BJ (cell line): ENCODE measurements at regions not wholly inside any gene's neighbourhood (a gene's known extent, or its start where the extent isn't known, plus 50 kb on each side); places are given as distances from the start of the nearest gene placed in this dataset.

Source experiments
- CTCF ChIA-PET: fragments of 350-600 bp; formaldehyde crosslinking; extraction: SDS; loops from one replicate; lab custom pipeline; 2021; ENCODE audit warnings: antibody characterized with exemption, inconsistent platforms; lab: Yijun Ruan, JAX
- POLR2A ChIA-PET: fragments of 300-600 bp; sonication (Branson Sonifier 250); formaldehyde crosslinking; extraction: SDS; loops from one replicate; lab custom pipeline; 2021; ENCODE audit warnings: antibody characterized with exemption; lab: Charles Lee
- DNase-seq: peaks from one replicate; pipeline ENCODE4 v3.0.0-alpha.2; 2011; ENCODE audit warnings: low read depth
- H3K27me3 ChIP-seq: 2 replicates; pipeline ENCODE4 v1.6.0; 2011; ENCODE audit warnings: low read length; ENCODE audit not compliant: control insufficient read depth, insufficient read depth
- H3K36me3 ChIP-seq: 2 replicates; pipeline ENCODE4 v1.5.1; 2011; ENCODE audit warnings: low read length; ENCODE audit not compliant: control insufficient read depth, insufficient read depth
- H3K4me3 ChIP-seq: 2 replicates; pipeline ENCODE4 v1.5.1; 2011; ENCODE audit warnings: low read depth, mild to moderate bottlenecking, control low read depth, low read length
- TF ChIP-seq, protein P1 (sequence below): IDR thresholded peaks from 2 replicates; pipeline ENCODE4 v1.5.1; 2011; ENCODE audit warnings: low read depth, mild to moderate bottlenecking, control low read depth, inconsistent platforms, low read length, moderate library complexity; ENCODE audit not compliant: insufficient read depth

DNA sequence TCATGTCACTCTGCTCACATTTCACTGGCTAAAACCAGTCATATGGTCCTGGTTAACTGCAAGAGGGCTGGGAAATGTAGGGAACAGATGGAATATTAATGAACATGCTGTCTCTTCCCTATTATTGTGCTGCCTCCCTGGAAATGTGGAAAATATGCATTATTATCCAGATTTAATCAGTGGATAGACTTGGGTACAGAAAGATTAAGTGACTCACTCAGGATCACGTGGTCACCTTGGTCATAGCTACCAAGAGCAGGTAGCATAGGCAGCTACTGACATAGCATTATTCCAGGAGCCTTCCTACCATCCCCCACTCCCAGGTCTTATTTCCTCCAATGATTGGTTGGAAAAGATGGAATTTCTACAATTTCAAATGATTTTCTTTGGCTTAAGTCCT is 141.1 kb downstream of the HRH4 start:
- no peak for DNase-seq
- TF ChIP-seq, protein P1, sequence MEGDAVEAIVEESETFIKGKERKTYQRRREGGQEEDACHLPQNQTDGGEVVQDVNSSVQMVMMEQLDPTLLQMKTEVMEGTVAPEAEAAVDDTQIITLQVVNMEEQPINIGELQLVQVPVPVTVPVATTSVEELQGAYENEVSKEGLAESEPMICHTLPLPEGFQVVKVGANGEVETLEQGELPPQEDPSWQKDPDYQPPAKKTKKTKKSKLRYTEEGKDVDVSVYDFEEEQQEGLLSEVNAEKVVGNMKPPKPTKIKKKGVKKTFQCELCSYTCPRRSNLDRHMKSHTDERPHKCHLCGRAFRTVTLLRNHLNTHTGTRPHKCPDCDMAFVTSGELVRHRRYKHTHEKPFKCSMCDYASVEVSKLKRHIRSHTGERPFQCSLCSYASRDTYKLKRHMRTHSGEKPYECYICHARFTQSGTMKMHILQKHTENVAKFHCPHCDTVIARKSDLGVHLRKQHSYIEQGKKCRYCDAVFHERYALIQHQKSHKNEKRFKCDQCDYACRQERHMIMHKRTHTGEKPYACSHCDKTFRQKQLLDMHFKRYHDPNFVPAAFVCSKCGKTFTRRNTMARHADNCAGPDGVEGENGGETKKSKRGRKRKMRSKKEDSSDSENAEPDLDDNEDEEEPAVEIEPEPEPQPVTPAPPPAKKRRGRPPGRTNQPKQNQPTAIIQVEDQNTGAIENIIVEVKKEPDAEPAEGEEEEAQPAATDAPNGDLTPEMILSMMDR, result no peak
- peaks cover 6% of the 10 kb centered on the region for H3K27me3 ChIP-seq
- H3K36me3 ChIP-seq, result no peaks in the 10 kb centered on the region
- CTCF ChIA-PET, result interaction anchor here (0.9 to 3.7 kb wide), 4 partner anchors 55 to 128 kb away, joined by 3 to 72 read pairs (median 6); no protein-coding TSS in a partner anchor
- no peak overlapping the region for H3K4me3 ChIP-seq
- POLR2A ChIA-PET, result no interaction called here

DNA sequence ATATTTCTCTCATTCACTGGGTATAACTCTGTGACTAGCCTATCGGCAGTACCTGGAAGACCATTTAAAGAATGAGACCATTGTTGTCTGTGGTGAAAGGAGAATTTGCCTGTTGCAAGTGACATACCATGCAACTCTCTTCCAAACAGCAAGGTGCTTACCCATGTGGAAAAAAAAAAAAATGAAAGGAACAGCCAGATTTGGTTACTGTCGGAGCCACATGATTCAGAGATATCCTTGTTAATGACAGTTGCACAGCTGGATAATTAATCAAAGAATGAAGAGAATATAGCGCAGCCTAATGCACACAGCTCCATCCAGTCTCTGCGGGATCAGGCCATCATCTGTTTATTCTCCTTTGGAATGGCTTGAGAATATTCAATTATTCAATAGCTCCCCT is 141.8 kb downstream of the HRH4 start:
- CTCF ChIA-PET, result interaction anchor here (0.9 to 3.7 kb wide), 4 partner anchors 70 to 128 kb away, joined by 3 to 72 read pairs (median 6); no protein-coding TSS in a partner anchor
- Histone ChIP-seq H3K4me3 (no peak overlapping the region), H3K27me3 (peaks cover 5% of the 10 kb centered on the region), H3K36me3 (no peaks in the 10 kb centered on the region)
- POLR2A ChIA-PET, result no interaction called here
- TF ChIP-seq, protein P1, result no peak
- no peak for DNase-seq

DNA sequence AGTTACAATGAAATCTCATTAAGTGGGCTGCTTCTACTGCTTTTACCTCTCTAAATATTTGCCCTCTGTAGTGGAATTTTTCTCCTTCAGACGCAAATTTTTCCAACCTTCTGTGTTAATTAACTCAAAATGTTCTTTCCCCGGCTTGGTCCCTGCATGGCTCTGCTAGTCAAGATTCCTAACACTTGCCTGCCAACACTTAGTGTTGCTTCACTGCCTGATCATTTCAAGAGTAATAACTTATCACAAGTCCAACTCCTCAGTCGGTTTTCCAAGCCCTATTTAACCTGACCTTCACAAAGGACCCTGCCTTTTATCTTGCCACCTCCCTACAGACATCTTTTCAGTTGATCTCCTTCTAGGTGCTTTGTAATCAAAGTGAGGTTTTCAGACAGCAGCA is 142.7 kb downstream of the HRH4 start:
- Histone ChIP-seq H3K36me3 (no peaks in the 10 kb centered on the region), H3K4me3 (no peak overlapping the region), H3K27me3 (peaks cover 5% of the 10 kb centered on the region)
- ChIA-PET POLR2A (no interaction called here), CTCF (interaction anchor here (1.1 to 3.7 kb wide), 4 partner anchors 59 to 124 kb away, joined by 3 to 72 read pairs (median 4); no protein-coding TSS in a partner anchor)
- no peak for DNase-seq
- TF ChIP-seq, protein P1, result no peak

DNA sequence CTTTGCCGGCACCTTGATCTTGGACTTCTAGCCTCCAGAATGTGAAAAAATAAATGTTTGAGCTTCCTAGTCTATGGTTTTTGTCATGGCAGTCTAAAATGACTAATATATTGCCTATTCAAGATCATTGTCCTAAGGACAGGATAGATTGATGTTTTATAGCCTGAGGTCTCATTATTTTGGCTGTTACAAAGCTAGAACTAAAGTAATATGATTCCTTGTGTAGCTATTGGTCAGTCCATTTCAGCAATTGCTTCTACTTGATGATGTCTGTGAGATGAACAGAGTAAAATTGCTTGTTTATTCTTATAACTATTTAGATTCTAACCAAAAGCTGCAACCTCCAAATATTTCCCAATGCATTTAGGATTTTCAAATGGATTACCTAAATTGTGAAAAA is 145.0 kb downstream of the HRH4 start:
- Histone ChIP-seq H3K36me3 (no peaks in the 10 kb centered on the region), H3K4me3 (no peak overlapping the region), H3K27me3 (peaks cover 3% of the 10 kb centered on the region)
- DNase-seq, result no peak
- ChIA-PET POLR2A (no interaction called here), CTCF (interaction anchor here (1.1 to 1.5 kb wide), 5 partner anchors 11 to 123 kb away, joined by 3 to 11 read pairs (median 4); no protein-coding TSS in a partner anchor)
- TF ChIP-seq, protein P1, result no peak

DNA sequence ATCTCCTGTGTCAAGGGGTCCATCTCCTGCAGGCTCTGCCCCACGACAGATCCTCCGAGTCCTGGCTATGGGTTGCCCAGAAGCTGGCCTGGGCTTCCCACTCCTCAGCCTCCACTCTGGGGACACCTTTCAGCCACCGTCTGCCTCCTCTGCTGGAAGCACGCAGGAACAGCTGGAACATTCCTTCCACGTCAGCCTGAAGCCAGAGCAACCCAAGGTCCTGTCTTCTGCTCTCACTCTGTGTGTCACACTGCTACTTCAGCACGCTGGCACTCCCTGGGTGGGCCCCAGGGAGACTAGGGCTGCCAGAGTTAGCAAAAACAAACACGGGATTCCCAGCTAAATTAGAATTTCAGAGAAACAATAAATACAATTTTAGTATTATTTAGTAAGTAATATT is 148.8 kb downstream of the HRH4 start:
- no peaks in the 10 kb centered on the region; the same call in 1 of the 2 replicates for H3K27me3 ChIP-seq
- no peaks in the 10 kb centered on the region for H3K36me3 ChIP-seq
- CTCF ChIA-PET, result interaction anchor here (1.1 to 1.4 kb wide), 3 partner anchors 114 to 121 kb away, joined by 3 to 17 read pairs (median 3); no protein-coding TSS in a partner anchor
- TF ChIP-seq, protein P1, result no peak
- no peak overlapping the region for H3K4me3 ChIP-seq
- DNase-seq, result no peak
- POLR2A ChIA-PET, result no interaction called here
